Right cardiac atrium (tissue), 5 donors: ENCODE measurements at regions not wholly inside any gene's neighbourhood (a gene's known extent, or its start where the extent isn't known, plus 50 kb on each side); places are given as distances from the start of the nearest gene placed in this dataset.

Source experiments
- ATAC-seq, 2 donors: fragments of 200-7000 bp; cut with Tn5 transposase; one replicate each; pipeline versions ENCODE4 v1.8.0 to v1.9.1; 2020; ENCODE audit warnings: moderate library complexity in 2 of 2, mild to moderate bottlenecking in 1 of 2
- DNase-seq, 3 donors: peaks; one replicate each; pipeline ENCODE4 v3.0.0-alpha.2; 2020
- H3K27ac ChIP-seq: one replicate; pipeline ENCODE4 v1.5.1; 2013; ENCODE audit warnings: mild to moderate bottlenecking, low read length, control low read depth, moderate library complexity
- H3K27me3 ChIP-seq: one replicate; pipeline ENCODE4 v1.6.1; 2013; ENCODE audit not compliant: control insufficient read depth, insufficient read depth
- H3K4me1 ChIP-seq: one replicate; pipeline ENCODE4 v1.6.1; 2013; ENCODE audit warnings: low read length; ENCODE audit not compliant: control insufficient read depth, insufficient read depth
- H3K4me3 ChIP-seq: one replicate; pipeline ENCODE4 v1.5.1; 2013; ENCODE audit warnings: low read length, control low read depth
- H3K9me3 ChIP-seq: one replicate; pipeline ENCODE4 v1.6.1; 2013; ENCODE audit warnings: low read length; ENCODE audit not compliant: control insufficient read depth
- WGBS: extraction: QIAGEN DNeasy Blood & Tissue Kit; methylation state at CpG from one replicate; pipeline ENCODE4 v1.1.7; 2013; 5-methylcytosine and 5-hydroxymethylcytosine counted together
- intact Hi-C, 4 donors: fragments of 100-400 bp; cut with DNase I; formaldehyde crosslinking; loops; one replicate each; pipeline versions ENCODE4 v1.11.0 to v1.14.0; 2022 to 2023
- donor health status: healthy with polysubstance abuse.
- donor health status: DM: no; HTN: yes; CAD: no.
- donor health status: DM: no; HTN: no; CAD: no.
- donor health status: DM: no; HTN: yes; CAD: no; lungs with severe emphysema.
- donor health status: DM: yes; HTN: yes; CAD: no.

DNA sequence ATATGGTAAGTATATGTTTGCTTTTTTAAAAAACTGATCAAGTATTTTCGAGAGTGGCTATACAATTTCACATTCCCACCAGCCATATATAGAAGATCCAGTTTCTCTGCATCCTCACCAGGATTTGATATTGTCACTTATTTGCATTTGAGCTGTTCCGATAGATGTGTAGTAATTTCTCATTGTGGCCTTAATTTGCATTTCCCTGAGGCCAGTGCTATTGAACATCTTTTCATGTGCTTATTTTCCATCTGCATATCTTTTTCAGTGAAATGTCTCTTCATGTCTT is 72.9 kb upstream of the VASH1 start:
- no peaks in the 10 kb centered on the region for H3K27me3 ChIP-seq
- H3K4me3 ChIP-seq: no peak overlapping the region
- no peak for ATAC-seq
- H3K27ac ChIP-seq: no peak overlapping the region
- 92% methylated on average over 2 of the region's 2 CpGs for WGBS
- no peak for DNase-seq
- no peaks in the 10 kb centered on the region for H3K9me3 ChIP-seq
- intact Hi-C loops: no loop called here
- H3K4me1 ChIP-seq: no peaks in the 10 kb centered on the region

DNA sequence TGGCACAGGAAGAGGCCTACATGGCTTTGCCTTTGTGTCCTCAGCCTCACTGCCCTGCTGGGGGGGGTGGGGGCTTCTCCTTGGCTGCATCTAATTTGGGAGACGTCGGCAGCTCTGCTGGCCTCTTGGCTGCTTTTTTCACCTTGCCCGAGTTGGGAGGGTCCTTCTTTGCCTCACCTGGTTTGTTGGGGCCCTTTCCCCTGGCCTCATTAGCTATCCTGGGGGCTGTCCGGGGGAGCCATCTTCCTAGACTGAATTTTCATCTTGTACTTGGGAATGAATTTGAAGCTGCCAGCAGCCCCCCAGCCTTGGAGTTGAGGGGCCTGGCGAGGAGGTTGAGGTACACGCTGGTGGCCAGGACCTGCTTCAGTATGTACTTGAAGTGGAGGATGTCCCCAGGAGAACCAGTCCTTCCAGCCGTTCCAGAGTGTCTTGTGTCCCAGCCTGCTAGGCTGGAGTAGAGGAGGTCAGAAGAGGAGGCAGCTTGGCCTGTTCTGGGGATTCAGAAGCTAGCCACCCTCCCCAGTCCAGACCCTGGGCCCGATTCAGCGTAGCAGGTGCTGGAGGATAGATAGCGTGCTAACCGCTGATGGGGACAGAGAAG is 70.7 kb upstream of the VASH1 start:
- Histone ChIP-seq H3K27ac (no peak overlapping the region), H3K4me3 (no peak overlapping the region), H3K4me1 (no peaks in the 10 kb centered on the region), H3K9me3 (no peaks in the 10 kb centered on the region), H3K27me3 (no peaks in the 10 kb centered on the region)
- WGBS: 93% methylated on average over 11 of the region's 11 CpGs
- ATAC-seq (no peak), DNase-seq (peak in 1 of 3 donors; percentile 32)
- intact Hi-C loops: no loop called here

DNA sequence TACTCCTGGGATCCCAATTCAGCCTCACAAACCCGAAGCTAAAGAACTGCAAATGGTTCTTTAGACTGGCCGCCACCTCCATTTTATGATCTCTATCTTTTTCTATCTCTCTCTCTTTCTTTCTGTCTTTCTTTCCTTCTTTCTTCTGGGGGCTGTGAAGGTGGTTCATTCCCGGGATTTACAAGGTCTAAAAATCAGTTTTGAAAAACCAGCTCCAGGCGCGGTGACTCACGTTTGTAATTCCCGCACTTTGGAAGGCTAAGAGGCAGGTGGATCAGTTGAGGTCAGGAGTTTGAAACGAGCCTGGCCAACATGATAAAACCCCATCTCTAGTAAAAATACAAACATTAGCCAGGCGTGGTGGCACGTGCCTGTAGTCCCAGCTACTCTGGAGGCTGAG is 67.2 kb upstream of the VASH1 start:
- Histone ChIP-seq H3K9me3 (no peaks in the 10 kb centered on the region), H3K27ac (no peak overlapping the region), H3K4me3 (no peak overlapping the region), H3K4me1 (no peaks in the 10 kb centered on the region), H3K27me3 (no peaks in the 10 kb centered on the region)
- 77% methylated on average over 10 of the region's 10 CpGs for WGBS
- intact Hi-C loops: no loop called here
- ATAC-seq: no peak
- no peak for DNase-seq

DNA sequence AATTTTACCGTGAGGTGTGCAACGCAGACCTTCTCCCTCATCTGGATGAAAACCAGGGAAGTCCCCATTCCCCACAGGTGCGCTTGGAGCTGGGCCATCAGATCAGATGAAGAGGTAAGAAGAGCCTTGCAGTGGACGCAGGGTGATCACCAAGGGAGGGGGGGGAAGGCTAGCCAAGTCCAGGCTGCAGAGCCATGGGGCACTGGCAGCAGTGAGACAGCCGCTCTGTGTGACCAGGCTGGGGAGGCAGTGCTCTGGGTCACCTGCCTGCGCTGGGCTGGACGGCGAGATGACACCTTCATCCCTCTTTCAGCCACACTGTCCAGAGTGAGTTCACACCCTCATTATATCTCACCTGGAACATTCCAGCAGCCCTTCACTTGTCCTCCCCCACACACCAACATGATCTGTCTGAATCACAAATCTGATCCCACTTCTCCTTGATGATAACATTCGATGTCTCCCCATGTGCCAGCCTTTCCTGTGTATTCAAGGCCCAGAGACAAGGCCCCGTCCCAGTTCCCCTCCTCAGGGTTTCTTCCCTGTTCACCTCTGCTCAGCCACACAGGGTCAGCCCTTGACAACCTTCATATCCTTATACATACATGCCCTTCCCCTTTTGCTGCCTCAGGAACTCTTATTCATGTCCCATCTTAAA is 65.9 kb upstream of the VASH1 start:
- Histone ChIP-seq H3K9me3 (no peaks in the 10 kb centered on the region), H3K4me1 (peaks cover 4% of the 10 kb centered on the region), H3K27me3 (no peaks in the 10 kb centered on the region), H3K4me3 (no peak overlapping the region), H3K27ac (no peak overlapping the region)
- intact Hi-C loops: no loop called here
- 93% methylated on average over 10 of the region's 10 CpGs for WGBS
- peak in 2 of 3 donors; percentile 34 to 44 for DNase-seq
- ATAC-seq: no peak

DNA sequence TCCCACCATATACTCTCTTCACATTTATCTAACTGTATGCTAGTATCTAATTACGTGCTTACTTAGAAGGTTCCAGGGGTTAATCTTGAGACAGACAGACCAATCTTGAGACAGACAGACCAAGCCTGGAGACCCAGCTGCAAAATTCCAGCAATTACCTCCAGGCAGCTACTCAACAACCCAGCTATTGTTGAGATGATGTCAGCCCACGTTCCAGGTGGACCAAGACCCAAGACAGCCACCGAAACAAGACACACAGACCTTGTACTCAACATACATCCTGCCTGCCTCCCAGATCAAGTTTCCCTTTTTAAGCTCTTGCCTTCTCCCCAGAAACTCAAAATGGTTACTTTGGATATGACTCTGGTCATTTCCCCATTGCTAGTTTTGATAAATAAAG is 64.9 kb upstream of the VASH1 start:
- no peak for DNase-seq
- Histone ChIP-seq H3K4me3 (no peak overlapping the region), H3K4me1 (peaks cover 10% of the 10 kb centered on the region), H3K27ac (no peak overlapping the region), H3K9me3 (no peaks in the 10 kb centered on the region), H3K27me3 (no peaks in the 10 kb centered on the region)
- 89% methylated on average over 3 of the region's 3 CpGs for WGBS
- no peak for ATAC-seq
- intact Hi-C loops: no loop called here

DNA sequence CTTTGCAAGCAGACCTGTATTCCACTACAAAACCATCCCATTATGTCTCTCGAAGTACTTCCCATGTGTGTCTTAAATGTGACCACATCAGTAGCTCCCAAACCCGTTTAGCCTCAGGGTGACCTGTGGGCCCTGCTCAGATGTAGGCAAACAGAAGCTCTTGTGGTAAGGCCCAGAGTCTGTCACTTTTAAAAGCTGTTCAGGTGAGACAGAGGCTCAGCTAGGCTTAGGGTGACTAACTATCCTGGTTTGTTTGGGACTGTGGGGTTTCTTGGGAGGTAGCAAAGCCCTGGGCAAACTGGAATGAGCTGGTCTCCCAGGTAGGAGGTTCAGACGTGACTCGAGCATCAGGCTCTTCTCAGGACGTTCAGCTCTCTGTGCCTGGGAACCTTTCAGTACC is 64.5 kb upstream of the VASH1 start:
- Histone ChIP-seq H3K4me3 (no peak overlapping the region), H3K4me1 (peaks cover 12% of the 10 kb centered on the region), H3K9me3 (no peaks in the 10 kb centered on the region), H3K27ac (no peak overlapping the region), H3K27me3 (no peaks in the 10 kb centered on the region)
- ATAC-seq (no peak), DNase-seq (no peak)
- intact Hi-C loops: no loop called here
- WGBS: 89% methylated on average over 5 of the region's 5 CpGs

DNA sequence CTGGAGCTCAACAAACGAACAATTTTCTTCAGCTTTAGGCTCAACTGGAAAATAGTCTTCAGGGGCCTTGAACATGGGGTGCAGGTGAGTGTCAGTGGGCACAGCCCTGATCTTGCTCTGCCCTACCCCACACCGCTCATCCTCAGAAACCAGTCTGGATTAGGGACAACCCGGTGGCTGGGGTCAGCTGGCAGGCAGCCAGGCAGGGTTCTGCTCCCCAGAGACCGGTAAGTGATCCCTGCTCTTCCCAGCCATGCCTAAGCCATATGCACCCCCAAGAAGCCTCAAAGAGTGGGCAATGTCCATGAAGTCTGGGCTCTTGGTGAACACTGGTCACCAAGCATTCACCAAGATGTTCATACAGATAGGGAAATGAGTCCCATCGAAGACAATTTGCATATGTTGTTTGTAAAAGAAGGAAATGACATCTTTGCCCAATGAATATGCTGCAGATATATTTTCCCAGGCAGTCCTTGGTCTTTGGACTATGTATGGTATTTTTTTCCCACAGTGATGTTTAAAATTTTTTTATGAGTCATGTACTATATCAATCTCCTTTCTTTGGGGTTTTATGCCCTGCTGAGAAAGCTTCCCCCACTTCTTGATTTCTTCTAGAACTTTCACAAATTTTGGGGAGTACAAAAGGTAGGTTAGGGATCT is 63.9 kb upstream of the VASH1 start:
- DNase-seq: peak in 1 of 3 donors; percentile 35
- WGBS: 81% methylated on average over 5 of the region's 5 CpGs
- intact Hi-C loops: no loop called here
- Histone ChIP-seq H3K4me1 (peaks cover 16% of the 10 kb centered on the region), H3K9me3 (no peaks in the 10 kb centered on the region), H3K27me3 (no peaks in the 10 kb centered on the region), H3K27ac (no peak overlapping the region), H3K4me3 (no peak overlapping the region)
- ATAC-seq: no peak

DNA sequence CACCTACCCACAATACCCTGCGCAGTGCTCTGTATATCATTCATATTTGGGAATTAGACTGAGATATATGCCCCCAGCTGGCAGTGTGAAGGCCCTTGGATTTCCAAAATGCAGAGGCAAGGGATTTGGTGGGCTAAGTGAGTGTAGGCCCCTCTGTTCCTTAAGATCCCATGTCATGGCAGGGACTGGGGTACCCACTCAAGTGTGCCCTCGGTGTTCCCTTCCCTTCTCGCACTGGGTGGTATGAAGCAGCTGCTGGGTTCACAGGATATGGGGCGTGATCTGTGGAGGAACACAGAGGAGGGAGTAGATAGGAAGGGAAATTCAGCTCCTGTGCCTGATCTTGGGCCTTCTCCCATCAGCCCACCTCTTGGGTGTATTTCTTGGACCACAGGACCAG is 63.1 kb upstream of the VASH1 start:
- 99% methylated on average over 4 of the region's 4 CpGs for WGBS
- Histone ChIP-seq H3K4me3 (no peak overlapping the region), H3K9me3 (no peaks in the 10 kb centered on the region), H3K4me1 (peaks cover 18% of the 10 kb centered on the region), H3K27ac (no peak overlapping the region), H3K27me3 (no peaks in the 10 kb centered on the region)
- intact Hi-C loops: no loop called here
- no peak for DNase-seq
- no peak for ATAC-seq

DNA sequence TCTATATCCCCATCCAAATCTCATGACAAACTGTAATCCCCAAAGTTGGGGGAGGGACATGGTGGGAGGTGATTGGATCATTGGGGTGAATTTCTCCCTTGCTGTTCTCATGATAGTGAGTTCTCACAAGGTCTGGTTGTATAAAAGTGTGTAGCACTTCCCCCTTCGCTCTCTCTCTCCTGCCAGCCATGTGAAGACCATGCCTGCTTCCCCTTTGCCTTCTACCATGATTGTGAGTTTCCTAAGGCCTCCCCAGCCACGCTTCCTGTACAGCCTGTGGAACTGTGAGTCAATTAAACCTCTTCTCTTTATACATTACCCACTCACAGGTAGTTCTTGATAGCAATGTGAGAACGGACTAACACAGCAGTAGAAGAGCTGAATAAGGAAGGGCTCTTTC is 62.6 kb upstream of the VASH1 start:
- intact Hi-C loops: no loop called here
- H3K4me3 ChIP-seq: no peak overlapping the region
- no peak overlapping the region for H3K27ac ChIP-seq
- peaks cover 18% of the 10 kb centered on the region for H3K4me1 ChIP-seq
- ATAC-seq (no peak), DNase-seq (no peak)
- WGBS: 93% methylated on average over 3 of the region's 3 CpGs
- no peaks in the 10 kb centered on the region for H3K9me3 ChIP-seq
- no peaks in the 10 kb centered on the region for H3K27me3 ChIP-seq

DNA sequence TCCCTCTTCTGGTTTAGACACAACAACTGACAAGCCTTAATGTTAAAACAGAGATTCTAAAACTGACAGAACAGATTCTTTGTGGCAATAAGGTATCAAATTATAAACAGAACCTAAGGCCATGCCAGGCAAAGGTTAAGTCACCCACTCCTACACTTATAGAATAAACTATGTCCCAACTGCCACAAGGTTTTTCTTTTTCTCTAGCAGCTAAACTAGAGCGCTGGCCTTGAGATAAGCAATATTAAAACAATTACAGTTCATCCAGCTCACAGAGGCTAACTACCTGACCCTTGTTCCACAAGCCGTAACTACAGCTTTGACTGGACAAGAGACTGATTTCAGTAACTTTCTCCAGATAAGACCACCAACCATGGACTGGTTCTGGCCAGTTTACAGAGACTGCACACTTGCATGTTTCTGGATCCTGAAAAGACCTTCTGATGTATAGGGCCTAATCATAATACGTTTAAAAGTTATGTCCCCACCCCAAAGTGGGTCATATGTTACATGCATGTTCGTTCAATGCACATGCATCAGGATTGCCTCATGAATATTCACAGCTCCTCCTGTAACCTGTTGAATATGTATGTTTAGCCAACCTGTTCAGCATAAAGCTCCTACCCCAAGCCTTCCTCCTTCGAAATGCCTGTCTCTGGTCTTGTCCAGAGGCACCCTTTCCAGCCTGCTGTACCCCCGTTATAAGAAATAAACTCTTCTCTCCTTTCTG is 61.9 kb upstream of the VASH1 start:
- intact Hi-C loops: no loop called here
- H3K27me3 ChIP-seq: no peaks in the 10 kb centered on the region

DNA sequence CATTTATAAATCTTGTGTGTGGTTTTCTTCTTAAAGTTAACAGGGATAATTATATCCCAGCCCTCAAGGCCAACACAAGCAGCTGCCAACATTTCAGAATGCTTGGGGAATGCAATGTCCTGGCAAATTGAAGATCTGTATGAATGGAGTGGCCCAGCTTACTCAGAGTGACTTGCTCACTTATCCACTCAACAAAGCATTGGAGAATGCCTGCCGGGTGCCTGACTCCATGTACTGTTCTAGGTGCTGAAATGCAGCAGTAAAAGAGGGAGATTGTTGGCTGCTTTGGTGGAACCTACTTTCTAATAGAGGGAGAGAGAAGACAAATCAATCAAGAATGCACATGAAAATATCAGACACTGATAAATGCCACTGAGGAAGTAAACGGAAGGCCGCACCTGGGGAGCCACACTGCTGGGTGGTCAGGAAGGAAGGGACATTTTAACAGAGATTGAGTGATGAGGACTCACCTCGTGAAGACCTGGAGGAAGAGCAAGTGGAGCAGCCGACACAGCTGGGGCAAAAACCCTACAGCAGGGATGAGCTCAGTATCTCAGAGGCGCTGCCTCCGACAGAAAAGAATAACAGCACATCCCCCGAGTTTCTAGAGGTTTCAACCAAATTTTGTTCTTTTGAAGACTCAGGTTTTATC is 61.2 kb upstream of the VASH1 start:
- Histone ChIP-seq H3K27me3 (no peaks in the 10 kb centered on the region), H3K4me1 (peaks cover 18% of the 10 kb centered on the region), H3K9me3 (no peaks in the 10 kb centered on the region), H3K4me3 (no peak overlapping the region), H3K27ac (no peak overlapping the region)
- peak; percentile 52 to 79 for ATAC-seq
- intact Hi-C loops: loop anchor here in 1 of 4 donors (5.0 kb wide), 1 partner anchor 107 kb away; no protein-coding TSS in a partner anchor
- 82% methylated on average over 8 of the region's 8 CpGs for WGBS
- peak in 2 of 3 donors; percentile 38 to 74 for DNase-seq

More for the DNA sequence above, 61.9 kb upstream of the VASH1 start:
- ATAC-seq (no peak), DNase-seq (no peak)
- WGBS: 64% methylated on average over 6 of the region's 6 CpGs
- no peak overlapping the region for H3K4me3 ChIP-seq
- no peaks in the 10 kb centered on the region for H3K9me3 ChIP-seq
- peaks cover 18% of the 10 kb centered on the region for H3K4me1 ChIP-seq
- H3K27ac ChIP-seq: no peak overlapping the region
